ENCODE measurements at regions not wholly inside any gene's neighbourhood (a gene's known extent, or its start where the extent isn't known, plus 50 kb on each side); places are given as distances from the start of the nearest gene placed in this dataset.
"Not testable (repeated sequence)": the region's sequence is repeated elsewhere in the genome, so short reads cannot be mapped to it uniquely, and the experiment has no call there.

DNA sequence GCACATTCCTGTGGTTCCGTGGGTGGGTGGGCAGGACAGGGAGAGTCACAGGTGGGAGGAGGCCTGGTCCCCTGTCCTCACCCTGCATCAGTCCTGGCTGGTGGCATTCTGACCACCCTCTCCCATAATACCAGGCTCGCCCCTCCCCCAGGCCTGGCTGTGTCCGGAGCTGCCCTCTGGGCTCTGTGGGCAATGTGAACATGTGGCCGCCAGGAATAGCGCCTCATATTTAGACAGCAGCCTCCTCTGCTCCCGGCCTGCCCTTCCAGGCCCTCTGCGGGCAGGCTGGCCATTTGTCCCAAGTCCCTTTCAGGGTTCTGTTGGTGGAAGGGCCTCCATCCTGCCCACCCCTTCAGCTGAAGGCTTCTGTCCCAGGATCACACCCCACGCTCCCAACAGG is 4482.2 kb upstream of the TPTE start:
- DNase-seq; H3K4me1 ChIP-seq (ENCODE audit: control insufficient read depth in 1 of 2, insufficient read depth in 2 of 2, low read length in 2 of 2); H3K23ac ChIP-seq (ENCODE audit: low read length); H4K8ac ChIP-seq (ENCODE audit: low read depth, low read length); H3K4me3 ChIP-seq (ENCODE audit: low read depth, low read length); H3K14ac ChIP-seq (ENCODE audit: low read length); H3K4ac ChIP-seq (ENCODE audit: low read depth, low read length); H3K79me2 ChIP-seq (ENCODE audit: control insufficient read depth, insufficient read depth, low read length, poor library complexity); H4K12ac ChIP-seq (ENCODE audit: low read depth, low read length); H2AK5ac ChIP-seq (ENCODE audit: low read length); H3K4me2 ChIP-seq (ENCODE audit: low read length); H3K27me3 ChIP-seq (ENCODE audit: insufficient read depth, low read length); H3K9ac ChIP-seq (ENCODE audit: low read length); H3K18ac ChIP-seq (ENCODE audit: low read length); H3K36me3 ChIP-seq (ENCODE audit: control insufficient read depth in 1 of 2, insufficient read depth in 2 of 2, low read length in 2 of 2); H2BK120ac ChIP-seq (ENCODE audit: insufficient read depth, low read length, poor library complexity); H2BK12ac ChIP-seq (ENCODE audit: low read length); H3K27ac ChIP-seq (ENCODE audit: low read depth, low read length); H2AFZ ChIP-seq (ENCODE audit: insufficient read depth, low read length, poor library complexity); H3K9me3 ChIP-seq (ENCODE audit: insufficient read depth, low read depth, low read length); H4K91ac ChIP-seq (ENCODE audit: low read depth, low read length); H2BK5ac ChIP-seq (ENCODE audit: low read depth, low read length, poor library complexity); H3K79me1 ChIP-seq (ENCODE audit: low read length): not testable (repeated sequence)
- WGBS (ENCODE audit: extremely low coverage, insufficient coverage, insufficient read length): no CpG with 5 or more reads among the region's 8 CpGs

- DNase-seq; H4K91ac ChIP-seq (ENCODE audit: low read depth, low read length); H2AFZ ChIP-seq (ENCODE audit: insufficient read depth, low read length, poor library complexity); H2AK5ac ChIP-seq (ENCODE audit: low read length); H3K4me3 ChIP-seq (ENCODE audit: low read depth, low read length); H3K27ac ChIP-seq (ENCODE audit: low read depth, low read length); H2BK5ac ChIP-seq (ENCODE audit: low read depth, low read length, poor library complexity); H3K9me3 ChIP-seq (ENCODE audit: insufficient read depth, low read depth, low read length); H3K79me1 ChIP-seq (ENCODE audit: low read length); H3K36me3 ChIP-seq (ENCODE audit: control insufficient read depth in 1 of 2, insufficient read depth in 2 of 2, low read length in 2 of 2); H3K14ac ChIP-seq (ENCODE audit: low read length); H3K4me1 ChIP-seq (ENCODE audit: control insufficient read depth in 1 of 2, insufficient read depth in 2 of 2, low read length in 2 of 2); H3K79me2 ChIP-seq (ENCODE audit: control insufficient read depth, insufficient read depth, low read length, poor library complexity); H3K27me3 ChIP-seq (ENCODE audit: insufficient read depth, low read length); H3K4ac ChIP-seq (ENCODE audit: low read depth, low read length); H3K9ac ChIP-seq (ENCODE audit: low read length); H3K23ac ChIP-seq (ENCODE audit: low read length); H3K4me2 ChIP-seq (ENCODE audit: low read length); H4K8ac ChIP-seq (ENCODE audit: low read depth, low read length); H3K18ac ChIP-seq (ENCODE audit: low read length); H2BK12ac ChIP-seq (ENCODE audit: low read length); H2BK120ac ChIP-seq (ENCODE audit: insufficient read depth, low read length, poor library complexity); H4K12ac ChIP-seq (ENCODE audit: low read depth, low read length): not testable (repeated sequence)
- WGBS (ENCODE audit: extremely low coverage, insufficient coverage, insufficient read length): no CpG with 5 or more reads among the region's 7 CpGs
Measured at GRCh38 chr21:6040095-6040494, 4481.3 kb upstream of the TPTE start.

- not testable (repeated sequence) for H4K91ac ChIP-seq (ENCODE audit: low read depth, low read length); H2BK120ac ChIP-seq (ENCODE audit: insufficient read depth, low read length, poor library complexity); H3K27ac ChIP-seq (ENCODE audit: low read depth, low read length); H3K18ac ChIP-seq (ENCODE audit: low read length); H4K12ac ChIP-seq (ENCODE audit: low read depth, low read length); H3K4me3 ChIP-seq (ENCODE audit: low read depth, low read length); H2BK12ac ChIP-seq (ENCODE audit: low read length); H3K4ac ChIP-seq (ENCODE audit: low read depth, low read length); H2BK5ac ChIP-seq (ENCODE audit: low read depth, low read length, poor library complexity); H3K4me2 ChIP-seq (ENCODE audit: low read length); H2AFZ ChIP-seq (ENCODE audit: insufficient read depth, low read length, poor library complexity); H3K79me1 ChIP-seq (ENCODE audit: low read length); H2AK5ac ChIP-seq (ENCODE audit: low read length); H3K9me3 ChIP-seq (ENCODE audit: insufficient read depth, low read depth, low read length); H3K4me1 ChIP-seq (ENCODE audit: control insufficient read depth in 1 of 2, insufficient read depth in 2 of 2, low read length in 2 of 2); H3K9ac ChIP-seq (ENCODE audit: low read length); H3K23ac ChIP-seq (ENCODE audit: low read length); H3K27me3 ChIP-seq (ENCODE audit: insufficient read depth, low read length); H3K14ac ChIP-seq (ENCODE audit: low read length); DNase-seq; H3K36me3 ChIP-seq (ENCODE audit: control insufficient read depth in 1 of 2, insufficient read depth in 2 of 2, low read length in 2 of 2); H4K8ac ChIP-seq (ENCODE audit: low read depth, low read length); H3K79me2 ChIP-seq (ENCODE audit: control insufficient read depth, insufficient read depth, low read length, poor library complexity)
- no CpG with 5 or more reads among the region's 21 CpGs for WGBS (ENCODE audit: extremely low coverage, insufficient coverage, insufficient read length)
Measured at GRCh38 chr21:6043430-6044275, 4477.7 kb upstream of the TPTE start.

DNA sequence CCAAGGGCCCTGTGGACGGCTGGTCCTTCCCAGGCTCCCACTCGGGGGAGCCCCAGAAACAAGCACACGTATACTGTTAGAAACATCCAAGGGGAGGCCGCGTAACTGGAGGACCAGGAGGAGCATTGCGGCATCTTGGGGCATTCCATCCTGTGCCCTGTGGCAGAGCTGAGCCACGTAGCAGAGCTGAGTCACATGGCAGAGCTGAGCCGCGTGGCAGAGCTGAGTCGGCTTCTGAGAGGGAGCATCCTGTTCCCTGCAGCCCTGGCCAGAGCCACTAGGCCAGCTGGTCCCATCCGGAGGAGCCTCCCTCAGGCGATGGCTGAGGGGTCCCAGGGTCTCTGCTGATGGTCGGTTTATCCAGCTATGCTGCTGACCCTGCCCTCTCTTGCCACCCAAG is 4476.7 kb upstream of the TPTE start:
- not testable (repeated sequence) for H3K79me1 ChIP-seq (ENCODE audit: low read length); H3K9ac ChIP-seq (ENCODE audit: low read length); H3K27ac ChIP-seq (ENCODE audit: low read depth, low read length); H3K18ac ChIP-seq (ENCODE audit: low read length); H3K9me3 ChIP-seq (ENCODE audit: insufficient read depth, low read depth, low read length); H3K27me3 ChIP-seq (ENCODE audit: insufficient read depth, low read length); H2AK5ac ChIP-seq (ENCODE audit: low read length); H3K4me2 ChIP-seq (ENCODE audit: low read length); H4K8ac ChIP-seq (ENCODE audit: low read depth, low read length); H3K4me1 ChIP-seq (ENCODE audit: control insufficient read depth in 1 of 2, insufficient read depth in 2 of 2, low read length in 2 of 2); H3K23ac ChIP-seq (ENCODE audit: low read length); H4K12ac ChIP-seq (ENCODE audit: low read depth, low read length); DNase-seq; H3K4me3 ChIP-seq (ENCODE audit: low read depth, low read length); H2BK5ac ChIP-seq (ENCODE audit: low read depth, low read length, poor library complexity); H2BK12ac ChIP-seq (ENCODE audit: low read length); H2BK120ac ChIP-seq (ENCODE audit: insufficient read depth, low read length, poor library complexity); H3K79me2 ChIP-seq (ENCODE audit: control insufficient read depth, insufficient read depth, low read length, poor library complexity); H4K91ac ChIP-seq (ENCODE audit: low read depth, low read length); H3K36me3 ChIP-seq (ENCODE audit: control insufficient read depth in 1 of 2, insufficient read depth in 2 of 2, low read length in 2 of 2); H2AFZ ChIP-seq (ENCODE audit: insufficient read depth, low read length, poor library complexity); H3K14ac ChIP-seq (ENCODE audit: low read length); H3K4ac ChIP-seq (ENCODE audit: low read depth, low read length)
- WGBS (ENCODE audit: extremely low coverage, insufficient coverage, insufficient read length): no CpG with 5 or more reads among the region's 13 CpGs

Measured in trophoblast cell (in vitro differentiated cells and primary cell).